ENCODE measurements at regions not wholly inside any gene's neighbourhood (a gene's known extent, or its start where the extent isn't known, plus 50 kb on each side); places are given as distances from the start of the nearest gene placed in this dataset.

- no peak overlapping the region for H3K4me3 Mint-ChIP-seq
- ATAC-seq (replicated peaks; ENCODE audit: extremely low read depth, poor library complexity, severe bottlenecking) = no peak
- no peaks in the 10 kb centered on the region for H3K4me1 Mint-ChIP-seq
- H3K9me3 Mint-ChIP-seq = no peaks in the 10 kb centered on the region
- peaks cover 30% of the 10 kb centered on the region for H3K27me3 Mint-ChIP-seq
- no peaks in the 10 kb centered on the region for H3K36me3 Mint-ChIP-seq (ENCODE audit: insufficient read depth)
- no peak overlapping the region for H3K27ac Mint-ChIP-seq (ENCODE audit: low read depth)
- DNase-seq (ENCODE audit: low spot score in 2 of 2) = no peak
These were observed 56.9 kb downstream of the RDH14 start for GRCh38 chr2:18503376-18504228.

- no peak for DNase-seq (ENCODE audit: low spot score in 2 of 2)
- Mint-ChIP-seq H3K27me3 (peaks cover 32% of the 10 kb centered on the region), H3K4me3 (no peak overlapping the region), H3K4me1 (no peaks in the 10 kb centered on the region), H3K36me3 (ENCODE audit: insufficient read depth) (no peaks in the 10 kb centered on the region), H3K9me3 (no peaks in the 10 kb centered on the region), H3K27ac (ENCODE audit: low read depth) (no peak overlapping the region)
- no peak for ATAC-seq (replicated peaks; ENCODE audit: extremely low read depth, poor library complexity, severe bottlenecking)
These were observed 58.3 kb downstream of the RDH14 start for GRCh38 chr2:18502142-18502541.

DNA sequence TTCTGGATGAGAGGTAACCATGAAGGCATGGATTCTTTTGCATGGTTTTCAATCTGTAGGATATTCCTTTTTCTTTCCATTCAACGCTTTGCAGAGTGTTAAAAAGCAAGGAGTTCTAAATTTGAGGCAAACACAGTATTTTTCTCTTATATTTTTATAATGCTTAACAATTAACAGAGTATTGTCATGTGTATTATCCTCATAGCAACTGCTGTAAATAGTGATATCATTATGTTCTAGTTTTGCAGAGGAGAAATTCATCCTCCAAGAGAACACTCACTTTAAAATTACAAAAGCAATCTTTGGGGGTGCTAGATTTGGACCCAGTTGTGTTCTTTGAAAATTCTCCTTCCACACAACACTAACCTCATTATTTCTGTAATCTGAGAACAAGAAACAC is 58.7 kb downstream of the RDH14 start:
- Mint-ChIP-seq H3K27ac (ENCODE audit: low read depth) (no peak overlapping the region), H3K9me3 (no peaks in the 10 kb centered on the region), H3K36me3 (ENCODE audit: insufficient read depth) (no peaks in the 10 kb centered on the region), H3K4me1 (no peaks in the 10 kb centered on the region), H3K27me3 (peaks cover 36% of the 10 kb centered on the region), H3K4me3 (no peak overlapping the region)
- ATAC-seq (replicated peaks; ENCODE audit: extremely low read depth, poor library complexity, severe bottlenecking) (no peak), DNase-seq (ENCODE audit: low spot score in 2 of 2) (no peak)

DNA sequence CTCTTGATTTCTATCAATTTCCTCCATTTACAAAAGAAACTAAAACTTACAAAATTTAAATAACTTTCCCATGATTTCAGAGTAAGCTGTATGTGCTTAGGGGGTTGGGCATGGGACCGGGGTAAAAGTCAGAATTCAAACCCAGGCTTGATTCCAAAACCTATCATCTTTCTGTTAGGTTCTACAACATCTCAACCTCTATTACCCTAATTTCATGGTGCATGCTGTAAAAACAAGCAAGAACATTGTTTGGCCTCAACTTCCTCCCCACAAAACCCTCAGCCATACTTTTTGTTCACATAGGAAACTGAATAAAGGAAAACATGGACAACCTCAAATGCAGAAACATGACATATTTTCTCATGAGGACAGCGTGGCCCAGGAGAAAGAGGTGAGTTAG is 59.3 kb downstream of the RDH14 start:
- no peaks in the 10 kb centered on the region for H3K9me3 Mint-ChIP-seq
- H3K27me3 Mint-ChIP-seq = peaks cover 40% of the 10 kb centered on the region
- H3K4me3 Mint-ChIP-seq = no peak overlapping the region
- H3K27ac Mint-ChIP-seq (ENCODE audit: low read depth) = no peak overlapping the region
- ATAC-seq (replicated peaks; ENCODE audit: extremely low read depth, poor library complexity, severe bottlenecking) = no peak
- no peaks in the 10 kb centered on the region for H3K4me1 Mint-ChIP-seq
- no peaks in the 10 kb centered on the region for H3K36me3 Mint-ChIP-seq (ENCODE audit: insufficient read depth)
- DNase-seq (ENCODE audit: low spot score in 2 of 2) = no peak

- Mint-ChIP-seq H3K4me1 (no peaks in the 10 kb centered on the region), H3K27me3 (peaks cover 40% of the 10 kb centered on the region), H3K4me3 (no peak overlapping the region), H3K36me3 (ENCODE audit: insufficient read depth) (no peaks in the 10 kb centered on the region), H3K27ac (ENCODE audit: low read depth) (no peak overlapping the region), H3K9me3 (no peaks in the 10 kb centered on the region)
- DNase-seq (ENCODE audit: low spot score in 2 of 2) (no peak), ATAC-seq (replicated peaks; ENCODE audit: extremely low read depth, poor library complexity, severe bottlenecking) (no peak)
These were observed 60.1 kb downstream of the RDH14 start for GRCh38 chr2:18500333-18500732.

DNA sequence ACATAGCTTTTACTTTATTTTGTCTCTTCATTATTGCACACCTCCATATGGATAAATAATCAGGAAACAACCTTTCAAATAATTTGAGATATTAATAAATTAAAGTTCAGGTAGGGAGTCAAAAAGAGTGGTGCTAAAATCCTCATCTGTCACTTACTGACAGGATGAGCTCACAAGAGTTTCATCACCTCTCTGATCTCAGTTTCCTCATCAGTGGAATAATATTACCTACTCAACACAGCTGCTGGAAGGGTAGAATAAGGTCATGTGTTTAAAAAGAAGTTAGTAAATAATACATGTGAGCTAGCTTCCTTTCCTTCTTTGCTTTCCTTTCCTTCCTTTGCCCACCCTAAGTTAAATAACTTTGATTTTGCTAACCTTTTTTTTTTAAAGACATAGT is 61.9 kb downstream of the RDH14 start:
- ATAC-seq (replicated peaks; ENCODE audit: extremely low read depth, poor library complexity, severe bottlenecking) = no peak
- Mint-ChIP-seq H3K27me3 (peaks cover 45% of the 10 kb centered on the region), H3K4me1 (no peaks in the 10 kb centered on the region), H3K36me3 (ENCODE audit: insufficient read depth) (no peaks in the 10 kb centered on the region), H3K9me3 (no peaks in the 10 kb centered on the region), H3K4me3 (no peak overlapping the region), H3K27ac (ENCODE audit: low read depth) (no peak overlapping the region)
- no peak for DNase-seq (ENCODE audit: low spot score in 2 of 2)

DNA sequence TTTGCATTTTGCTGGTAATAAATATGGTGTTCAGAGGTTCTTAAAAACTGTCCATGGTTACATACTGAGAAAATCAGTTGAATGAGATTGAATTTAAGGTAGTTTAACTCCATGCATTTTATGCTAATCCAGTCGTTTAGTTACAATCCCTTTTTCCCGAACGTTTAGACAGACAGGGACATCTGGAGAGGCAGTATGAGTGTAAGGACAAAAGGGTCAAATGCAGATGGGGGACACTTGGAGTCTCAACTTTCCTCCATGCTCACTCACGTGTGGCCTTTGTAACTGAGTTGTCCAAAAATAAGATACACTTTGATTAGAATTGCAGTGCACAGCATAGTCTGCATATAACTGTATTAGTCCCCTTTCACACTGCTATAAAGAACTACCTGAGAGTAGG is 63.9 kb downstream of the RDH14 start:
- H3K4me1 Mint-ChIP-seq = no peaks in the 10 kb centered on the region
- peaks cover 58% of the 10 kb centered on the region for H3K27me3 Mint-ChIP-seq
- H3K9me3 Mint-ChIP-seq = no peaks in the 10 kb centered on the region
- ATAC-seq (replicated peaks; ENCODE audit: extremely low read depth, poor library complexity, severe bottlenecking) (no peak), DNase-seq (ENCODE audit: low spot score in 2 of 2) (no peak)
- H3K36me3 Mint-ChIP-seq (ENCODE audit: insufficient read depth) = no peaks in the 10 kb centered on the region
- H3K4me3 Mint-ChIP-seq = no peak overlapping the region
- H3K27ac Mint-ChIP-seq (ENCODE audit: low read depth) = no peak overlapping the region

DNA sequence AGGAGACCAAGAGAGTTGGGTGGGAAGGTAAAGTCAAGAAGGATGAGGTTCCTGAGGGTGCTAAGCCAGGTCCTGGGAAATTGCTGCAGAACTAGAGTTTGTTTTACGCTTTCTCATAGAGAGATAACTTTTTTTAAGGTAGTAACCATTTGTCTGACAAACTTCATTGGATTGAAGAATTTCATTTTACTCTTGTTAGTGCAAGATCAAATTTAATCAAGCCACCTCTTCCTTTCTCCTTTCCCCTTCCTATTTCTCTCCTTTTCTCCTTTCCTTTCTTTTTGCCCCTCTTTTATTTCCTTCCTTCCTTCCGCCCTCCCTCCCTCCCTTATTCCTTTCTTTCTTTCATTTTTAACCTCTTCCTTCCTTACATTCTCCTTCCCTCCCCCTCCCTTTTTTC is 65.4 kb downstream of the RDH14 start:
- H3K27ac Mint-ChIP-seq (ENCODE audit: low read depth) = no peak overlapping the region
- H3K9me3 Mint-ChIP-seq = no peaks in the 10 kb centered on the region
- peaks cover 66% of the 10 kb centered on the region for H3K27me3 Mint-ChIP-seq
- H3K4me1 Mint-ChIP-seq = no peaks in the 10 kb centered on the region
- no peak for DNase-seq (ENCODE audit: low spot score in 2 of 2)
- H3K4me3 Mint-ChIP-seq = no peak overlapping the region
- H3K36me3 Mint-ChIP-seq (ENCODE audit: insufficient read depth) = no peaks in the 10 kb centered on the region
- ATAC-seq (replicated peaks; ENCODE audit: extremely low read depth, poor library complexity, severe bottlenecking) = no peak

DNA sequence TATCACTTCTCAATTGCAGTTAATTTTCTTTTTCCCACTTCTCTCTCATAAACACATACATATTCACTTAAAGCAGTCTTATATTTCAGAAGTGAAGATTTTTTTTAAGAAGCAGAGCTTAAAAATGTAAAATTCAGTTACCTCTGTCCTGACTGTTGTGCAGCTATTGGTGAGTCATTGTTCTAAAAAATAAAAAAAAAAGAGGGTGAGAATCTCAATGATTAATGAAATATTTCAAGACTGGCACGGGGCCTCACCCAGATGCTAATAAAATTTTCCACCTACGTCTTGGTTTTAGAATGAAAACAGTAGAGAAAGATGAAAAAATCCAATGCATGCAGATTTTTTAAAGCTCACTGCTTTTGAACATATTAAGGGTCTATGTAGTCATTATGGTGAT is 67.7 kb downstream of the RDH14 start:
- Mint-ChIP-seq H3K27ac (ENCODE audit: low read depth) (no peak overlapping the region), H3K9me3 (no peaks in the 10 kb centered on the region), H3K4me1 (no peaks in the 10 kb centered on the region), H3K36me3 (ENCODE audit: insufficient read depth) (no peaks in the 10 kb centered on the region), H3K4me3 (no peak overlapping the region), H3K27me3 (peaks cover 56% of the 10 kb centered on the region)
- ATAC-seq (replicated peaks; ENCODE audit: extremely low read depth, poor library complexity, severe bottlenecking) = no peak
- DNase-seq (ENCODE audit: low spot score in 2 of 2) = no peak

DNA sequence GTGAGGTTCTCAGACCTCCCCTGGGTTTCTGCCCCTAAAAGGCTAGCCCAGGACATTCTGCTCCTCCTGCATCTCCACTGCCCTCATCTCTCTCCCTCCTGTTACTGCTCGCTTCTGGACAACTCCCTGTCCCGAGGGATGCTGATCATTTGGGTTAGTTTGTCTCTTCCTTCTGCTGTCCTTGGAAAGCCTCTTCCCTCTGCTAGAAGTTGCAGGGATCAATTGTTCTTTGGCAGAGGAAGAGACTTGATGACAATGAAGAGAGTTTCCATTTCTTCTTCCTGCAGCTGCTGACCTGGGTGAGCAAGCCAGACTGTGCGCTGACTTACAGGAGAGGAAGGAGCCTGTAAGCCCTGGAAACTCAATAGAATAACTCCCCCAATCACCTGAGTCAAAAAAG is 68.9 kb downstream of the RDH14 start:
- Mint-ChIP-seq H3K9me3 (no peaks in the 10 kb centered on the region), H3K4me3 (no peak overlapping the region), H3K36me3 (ENCODE audit: insufficient read depth) (no peaks in the 10 kb centered on the region), H3K27ac (ENCODE audit: low read depth) (no peak overlapping the region), H3K27me3 (peaks cover 49% of the 10 kb centered on the region), H3K4me1 (no peaks in the 10 kb centered on the region)
- no peak for ATAC-seq (replicated peaks; ENCODE audit: extremely low read depth, poor library complexity, severe bottlenecking)
- no peak for DNase-seq (ENCODE audit: low spot score in 2 of 2)

- Mint-ChIP-seq H3K9me3 (no peaks in the 10 kb centered on the region), H3K27ac (ENCODE audit: low read depth) (peak overlapping the region; percentile 7), H3K4me1 (no peaks in the 10 kb centered on the region), H3K27me3 (peaks cover 43% of the 10 kb centered on the region), H3K36me3 (ENCODE audit: insufficient read depth) (no peaks in the 10 kb centered on the region), H3K4me3 (no peak overlapping the region)
- DNase-seq (ENCODE audit: low spot score in 2 of 2) = no peak
- no peak for ATAC-seq (replicated peaks; ENCODE audit: extremely low read depth, poor library complexity, severe bottlenecking)
These were observed 69.6 kb downstream of the RDH14 start for GRCh38 chr2:18490901-18491300.

DNA sequence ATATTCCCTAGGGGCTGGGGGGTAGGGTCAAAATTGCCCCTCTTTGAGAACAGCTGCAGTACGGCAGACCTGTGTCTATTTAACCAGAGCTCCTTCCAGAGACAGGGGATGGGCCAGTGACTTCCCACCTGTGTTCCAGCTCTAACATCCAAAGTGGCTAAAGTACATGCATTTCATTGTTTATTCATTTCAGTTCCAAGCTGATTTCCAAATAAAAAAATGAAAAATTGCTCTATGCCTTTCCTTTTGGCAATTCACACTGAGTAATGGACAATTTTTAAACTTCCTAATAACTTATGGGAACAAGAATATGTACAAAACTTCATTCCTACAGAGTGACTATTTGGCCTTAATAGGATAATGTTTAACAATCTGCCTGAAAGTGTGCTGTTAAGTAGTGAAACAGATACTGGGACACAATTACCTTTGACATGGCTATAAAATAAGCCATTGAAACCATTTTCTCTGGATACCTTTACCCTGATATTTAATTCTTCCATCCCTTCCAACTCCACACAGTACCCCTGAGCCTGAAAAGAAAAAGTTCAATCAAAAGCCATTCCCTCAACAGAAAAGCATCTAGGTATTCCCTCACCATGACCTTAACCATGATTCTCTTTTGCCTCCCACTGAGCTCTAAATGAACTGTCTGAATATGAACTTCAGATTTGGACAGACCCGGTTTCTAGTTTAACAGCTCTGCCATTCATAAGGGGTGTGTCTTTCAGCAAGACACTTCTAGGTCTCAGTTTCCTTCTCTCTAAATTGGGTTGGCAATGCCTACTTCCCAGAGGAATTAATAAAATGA is 73.1 kb downstream of the RDH14 start:
- no peak for ATAC-seq (replicated peaks; ENCODE audit: extremely low read depth, poor library complexity, severe bottlenecking)
- H3K27ac Mint-ChIP-seq (ENCODE audit: low read depth) = no peak overlapping the region
- H3K4me1 Mint-ChIP-seq = no peaks in the 10 kb centered on the region

DNA sequence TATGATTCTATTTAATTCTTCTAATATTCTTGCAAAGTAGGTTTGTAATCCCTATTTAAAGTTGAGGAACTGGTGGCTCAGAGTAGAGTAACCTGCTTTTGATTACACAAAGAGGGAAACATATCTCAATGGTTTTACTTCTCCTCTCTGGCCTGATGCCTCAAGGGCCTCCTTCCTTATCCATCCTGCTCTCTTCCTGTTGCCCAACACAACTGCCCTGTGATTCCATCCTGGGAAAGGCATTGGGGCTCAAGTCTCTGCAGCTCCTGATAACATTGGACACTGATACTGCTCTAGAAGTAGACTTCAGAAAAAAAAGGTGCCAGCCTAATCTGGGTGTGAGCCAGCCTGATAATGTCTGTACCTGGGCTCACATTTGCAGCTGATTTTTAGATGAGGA is 75.8 kb downstream of the RDH14 start:
- no peaks in the 10 kb centered on the region for H3K9me3 Mint-ChIP-seq
- no peaks in the 10 kb centered on the region for H3K4me1 Mint-ChIP-seq
- H3K27ac Mint-ChIP-seq (ENCODE audit: low read depth) = no peak overlapping the region
- ATAC-seq (replicated peaks; ENCODE audit: extremely low read depth, poor library complexity, severe bottlenecking) = no peak
- DNase-seq (ENCODE audit: low spot score in 2 of 2) = no peak
- H3K27me3 Mint-ChIP-seq = no peaks in the 10 kb centered on the region
- H3K4me3 Mint-ChIP-seq = no peak overlapping the region
- H3K36me3 Mint-ChIP-seq (ENCODE audit: insufficient read depth) = no peaks in the 10 kb centered on the region

More for the DNA sequence above, 73.1 kb downstream of the RDH14 start:
- Mint-ChIP-seq H3K36me3 (ENCODE audit: insufficient read depth) (no peaks in the 10 kb centered on the region), H3K27me3 (peaks cover 13% of the 10 kb centered on the region), H3K9me3 (no peaks in the 10 kb centered on the region), H3K4me3 (no peak overlapping the region)
- DNase-seq (ENCODE audit: low spot score in 2 of 2) = no peak

Data from central memory CD8-positive, alpha-beta T cell (primary cell).